Endothelial cell of umbilical vein (primary cell): ENCODE measurements at regions not wholly inside any gene's neighbourhood (a gene's known extent, or its start where the extent isn't known, plus 50 kb on each side); places are given as distances from the start of the nearest gene placed in this dataset.

Experiments used
- BruUV-seq: library from RNA; stranded (reverse); fragments of 400-500 nt; replicated peaks from 2 replicates; lab custom pipeline; 2021; lab: Mats Ljungman, UMichigan
- CTCF ChIA-PET: fragments of 300-600, 350-600 bp; sonication (Branson Sonifier 250); formaldehyde crosslinking; loops from one replicate; lab custom pipeline; 2021; ENCODE audit warnings: antibody characterized with exemption, inconsistent platforms; lab: Charles Lee
- POLR2A ChIA-PET: fragments of 300-600, 350-600 bp; sonication (Branson Sonifier 250); formaldehyde crosslinking; loops from one replicate; lab custom pipeline; 2021; ENCODE audit warnings: antibody characterized with exemption, inconsistent platforms; lab: Charles Lee
- DNase-seq: peaks from one replicate; pipeline ENCODE4 v3.0.0-alpha.2; 2011; ENCODE audit warnings: low read depth, low spot score
- FAIRE-seq: peaks from 2 replicates; lab custom pipeline; 2011; peaks lifted over from hg19 to GRCh38; lab: Jason Lieb, UNC
- H2AFZ ChIP-seq: 2 replicates; pipeline ENCODE4 v1.6.0; 2012; ENCODE audit warnings: low read depth, low read length, control low read depth, inconsistent platforms
- H3K27ac ChIP-seq: 2 replicates; pipeline ENCODE4 v1.5.1; 2011; ENCODE audit warnings: low read depth, mild to moderate bottlenecking, control low read depth, low read length, moderate library complexity; ENCODE audit not compliant: insufficient read depth
- H3K27me3 ChIP-seq, 2 experiments: 2 replicates each; pipeline versions ENCODE4 v1.6.0 to v1.6.1; 2011; ENCODE audit warnings: low read length in 2 of 2, mixed read lengths in 1 of 2; ENCODE audit not compliant: control insufficient read depth in 2 of 2, insufficient read depth in 2 of 2
- H3K36me3 ChIP-seq, 2 experiments: 2 replicates in 1 of 2; 3 replicates in 1 of 2; pipeline ENCODE4 v1.5.1; 2011; ENCODE audit warnings: low read length in 2 of 2, mild to moderate bottlenecking in 1 of 2, moderate library complexity in 1 of 2; ENCODE audit not compliant: control insufficient read depth in 2 of 2, insufficient read depth in 2 of 2; ENCODE audit errors: extremely low read depth in 1 of 2
- H3K4me1 ChIP-seq: 3 replicates; pipeline ENCODE4 v1.5.1; 2011; ENCODE audit warnings: mild to moderate bottlenecking, low read length; ENCODE audit not compliant: control insufficient read depth, insufficient read depth; ENCODE audit errors: extremely low read depth
- H3K4me2 ChIP-seq: 2 replicates; pipeline ENCODE4 v1.6.1; 2011; ENCODE audit warnings: low read length, control low read depth, mixed read lengths; ENCODE audit not compliant: insufficient read depth
- H3K4me3 ChIP-seq, 3 experiments: fragments of 200-600 bp in 1 of 3; sonication (generic), shearing (Covaris generic) in 1 of 3; replicated peaks in 1 of 3; 2 replicates each; pipeline ENCODE4 v1.5.1; 2011 to 2016; ENCODE audit warnings: control low read depth in 3 of 3, low read length in 3 of 3, mild to moderate bottlenecking in 2 of 3, inconsistent platforms in 1 of 3, low read depth in 1 of 3, moderate library complexity in 1 of 3; ENCODE audit not compliant: insufficient read depth in 1 of 3
- H3K79me2 ChIP-seq: 2 replicates; pipeline ENCODE4 v1.6.0; 2012; ENCODE audit warnings: low read length, inconsistent platforms; ENCODE audit not compliant: control insufficient read depth, insufficient read depth
- H3K9ac ChIP-seq: replicated peaks from 2 replicates; pipeline ENCODE3; 2011; ENCODE audit warnings: low read length, control low read depth; ENCODE audit not compliant: insufficient read depth; ENCODE audit errors: extremely low read depth
- H3K9me1 ChIP-seq: replicated peaks from 3 replicates; pipeline ENCODE4 v1.6.0; 2011; ENCODE audit warnings: mild to moderate bottlenecking, low read length; ENCODE audit not compliant: control insufficient read depth, insufficient read depth; ENCODE audit errors: extremely low read depth
- H3K9me3 ChIP-seq: replicated peaks from 2 replicates; pipeline ENCODE4 v1.5.1; 2012; ENCODE audit warnings: low read length, inconsistent platforms; ENCODE audit not compliant: control insufficient read depth, insufficient read depth
- H4K20me1 ChIP-seq: replicated peaks from 2 replicates; pipeline ENCODE3; 2011; ENCODE audit warnings: mild to moderate bottlenecking, low read length; ENCODE audit not compliant: control insufficient read depth, insufficient read depth; ENCODE audit errors: extremely low read depth
- EZH2 ChIP-seq: IDR thresholded peaks from 2 replicates; pipeline ENCODE4 v1.6.1; 2012; ENCODE audit warnings: borderline replicate concordance, low read depth, mild to moderate bottlenecking, moderate library complexity, low read length, inconsistent platforms; ENCODE audit not compliant: severe bottlenecking
- FOS ChIP-seq: IDR thresholded peaks from 2 replicates; pipeline ENCODE4 v1.6.1; 2011; ENCODE audit warnings: mild to moderate bottlenecking, low read length, moderate library complexity, borderline replicate concordance; ENCODE audit not compliant: insufficient read depth
- GATA2 ChIP-seq: IDR thresholded peaks from 2 replicates; pipeline ENCODE4 v1.7.0; 2011; ENCODE audit warnings: low read depth, mild to moderate bottlenecking, moderate library complexity, mixed read lengths, low read length; ENCODE audit not compliant: insufficient read length, insufficient read depth
- JUN ChIP-seq: IDR thresholded peaks from 2 replicates; pipeline ENCODE4 v1.6.1; 2011; ENCODE audit warnings: borderline replicate concordance, low read depth; ENCODE audit not compliant: insufficient read length, insufficient read depth
- MAX ChIP-seq: IDR thresholded peaks from 2 replicates; pipeline ENCODE4 v1.6.1; 2011; ENCODE audit not compliant: insufficient read depth, insufficient read length
- MYC ChIP-seq: IDR thresholded peaks from one replicate; pipeline ENCODE4 v1.6.1; 2011; ENCODE audit warnings: mild to moderate bottlenecking, low read depth, low read length
- POLR2A ChIP-seq: IDR thresholded peaks from 2 replicates; pipeline ENCODE4 v1.6.1; 2012; ENCODE audit warnings: low read depth, mild to moderate bottlenecking, control low read depth, low read length
- POLR2AphosphoS5 ChIP-seq: IDR thresholded peaks from 2 replicates; pipeline ENCODE4 v1.6.1; 2012; ENCODE audit warnings: low read depth, mild to moderate bottlenecking, control low read depth, low read length, moderate library complexity; ENCODE audit not compliant: insufficient read depth
- dilution Hi-C: fragments of 300-500 bp; cut with MboI; formaldehyde crosslinking; loops from one replicate; pipeline ENCODE4 v1.15.0; 2019; ENCODE audit warnings: low sequenced_read_pairs; ENCODE audit not compliant: extremely low pct_ligation_motif_present
- intact Hi-C: fragments of 100-400 bp; cut with micrococcal nuclease; formaldehyde crosslinking; loops from one replicate; pipeline ENCODE4 v1.10.0; 2022

- H3K4me2 ChIP-seq: no peak overlapping the region
- TF ChIP-seq POLR2AphosphoS5 (no peak), MYC (no peak), FOS (no peak), JUN (no peak), MAX (no peak), GATA2 (no peak), EZH2 (no peak), POLR2A (no peak)
- no peaks in the 10 kb centered on the region for H3K79me2 ChIP-seq
- no peak overlapping the region for H3K9ac ChIP-seq
- H2AFZ ChIP-seq: no peak overlapping the region
- no peaks in the 10 kb centered on the region for H3K4me1 ChIP-seq
- ChIA-PET CTCF (no interaction called here), POLR2A (no interaction called here)
- no peak for FAIRE-seq
- no peak overlapping the region for H3K27ac ChIP-seq
- H3K36me3 ChIP-seq: no peaks in the 10 kb centered on the region
- BruUV-seq: no TSS peak
- no peaks in the 10 kb centered on the region for H3K27me3 ChIP-seq
- H3K4me3 ChIP-seq: no peak overlapping the region
- dilution Hi-C loops (no loop called here), intact Hi-C loops (loop anchor here (5.0 kb wide), 1 partner anchor 366 kb away; no protein-coding TSS in a partner anchor)
- DNase-seq: no peak
- no peaks in the 10 kb centered on the region for H4K20me1 ChIP-seq
- no peaks in the 10 kb centered on the region for H3K9me3 ChIP-seq
- no peaks in the 10 kb centered on the region for H3K9me1 ChIP-seq
Measured at GRCh38 chr10:124183617-124184016, 90.2 kb upstream of the CHST15 start.

GRCh38 chr10:124182088-124182541 lies 88.7 kb upstream of the CHST15 start:
- ChIA-PET CTCF (no interaction called here), POLR2A (no interaction called here)
- intact Hi-C loops: loop anchor here (5.0 kb wide), 1 partner anchor 365 kb away; no protein-coding TSS in a partner anchor
- no peaks in the 10 kb centered on the region for H4K20me1 ChIP-seq
- H3K36me3 ChIP-seq: no peaks in the 10 kb centered on the region
- H3K4me3 ChIP-seq: no peak overlapping the region
- no peak for FAIRE-seq
- DNase-seq: no peak
- no peak overlapping the region for H2AFZ ChIP-seq
- no peak overlapping the region for H3K27ac ChIP-seq
- H3K79me2 ChIP-seq: no peaks in the 10 kb centered on the region
- BruUV-seq: no TSS peak
- H3K9me3 ChIP-seq: no peaks in the 10 kb centered on the region
- no peak for TF ChIP-seq GATA2
- dilution Hi-C loops: no loop called here
- H3K4me2 ChIP-seq: no peak overlapping the region
- H3K27me3 ChIP-seq: no peaks in the 10 kb centered on the region
- no peaks in the 10 kb centered on the region for H3K4me1 ChIP-seq
- no peak overlapping the region for H3K9ac ChIP-seq
- H3K9me1 ChIP-seq: no peaks in the 10 kb centered on the region
